Neural crest cell (in vitro differentiated cells): ENCODE measurements at regions not wholly inside any gene's neighbourhood (a gene's known extent, or its start where the extent isn't known, plus 50 kb on each side); places are given as distances from the start of the nearest gene placed in this dataset.

Experiments
- DNase-seq: peaks from one replicate; pipeline ENCODE4 v3.0.0; 2021; ENCODE audit warnings: low read depth, mixed read lengths, low spot score
- H3K27ac Mint-ChIP-seq: one replicate; pipeline ENCODE4 v1.8.0; 2021; ENCODE audit warnings: mild to moderate bottlenecking, mixed read lengths; ENCODE audit not compliant: unreplicated experiment
- H3K27me3 Mint-ChIP-seq: 2 replicates; pipeline ENCODE4 v1.8.0; 2021; ENCODE audit warnings: low read depth, mild to moderate bottlenecking, mixed read lengths
- H3K36me3 Mint-ChIP-seq: 2 replicates; pipeline ENCODE4 v1.8.0; 2021; ENCODE audit warnings: low read depth, mild to moderate bottlenecking, mixed read lengths
- H3K4me1 Mint-ChIP-seq: 2 replicates; pipeline ENCODE4 v1.8.0; 2021; ENCODE audit warnings: mixed read lengths
- H3K4me3 Mint-ChIP-seq: one replicate; pipeline ENCODE4 v1.8.0; 2021; ENCODE audit warnings: mild to moderate bottlenecking, mixed read lengths
- H3K9me3 Mint-ChIP-seq: 2 replicates; pipeline ENCODE4 v1.8.0; 2021; ENCODE audit warnings: mixed read lengths
- TF ChIP-seq, protein P1 (sequence below): fragments of 200-600 bp; sonication (generic); conservative IDR thresholded peaks from 2 replicates; pipeline ENCODE4 v1.5.0; 2021; ENCODE audit warnings: antibody characterized with exemption, mild to moderate bottlenecking

DNA sequence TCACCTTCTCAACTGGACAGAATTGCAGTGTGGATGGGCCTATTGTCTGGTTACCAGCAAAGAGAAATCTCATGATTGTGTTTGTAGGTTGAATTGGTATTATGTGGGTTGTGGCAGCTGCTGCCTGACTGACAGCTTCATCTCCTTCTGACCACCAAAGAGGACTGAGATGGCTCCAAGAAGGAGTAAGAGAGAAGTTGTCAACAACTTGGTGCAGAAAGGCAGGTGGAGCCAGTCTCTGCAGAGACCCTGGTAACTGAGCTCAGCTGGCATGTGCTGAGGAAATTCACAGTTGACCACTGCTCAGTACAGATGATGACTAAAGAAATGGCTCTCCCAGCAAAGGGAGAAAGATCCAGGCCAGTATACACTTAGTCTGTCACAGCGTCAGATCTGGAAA, 240.0 kb upstream of the AMIGO2 start:
- peaks cover 5% of the 10 kb centered on the region for H3K9me3 Mint-ChIP-seq
- H3K27me3 Mint-ChIP-seq = no peaks in the 10 kb centered on the region
- TF ChIP-seq, protein P1, sequence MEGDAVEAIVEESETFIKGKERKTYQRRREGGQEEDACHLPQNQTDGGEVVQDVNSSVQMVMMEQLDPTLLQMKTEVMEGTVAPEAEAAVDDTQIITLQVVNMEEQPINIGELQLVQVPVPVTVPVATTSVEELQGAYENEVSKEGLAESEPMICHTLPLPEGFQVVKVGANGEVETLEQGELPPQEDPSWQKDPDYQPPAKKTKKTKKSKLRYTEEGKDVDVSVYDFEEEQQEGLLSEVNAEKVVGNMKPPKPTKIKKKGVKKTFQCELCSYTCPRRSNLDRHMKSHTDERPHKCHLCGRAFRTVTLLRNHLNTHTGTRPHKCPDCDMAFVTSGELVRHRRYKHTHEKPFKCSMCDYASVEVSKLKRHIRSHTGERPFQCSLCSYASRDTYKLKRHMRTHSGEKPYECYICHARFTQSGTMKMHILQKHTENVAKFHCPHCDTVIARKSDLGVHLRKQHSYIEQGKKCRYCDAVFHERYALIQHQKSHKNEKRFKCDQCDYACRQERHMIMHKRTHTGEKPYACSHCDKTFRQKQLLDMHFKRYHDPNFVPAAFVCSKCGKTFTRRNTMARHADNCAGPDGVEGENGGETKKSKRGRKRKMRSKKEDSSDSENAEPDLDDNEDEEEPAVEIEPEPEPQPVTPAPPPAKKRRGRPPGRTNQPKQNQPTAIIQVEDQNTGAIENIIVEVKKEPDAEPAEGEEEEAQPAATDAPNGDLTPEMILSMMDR = no peak
- no peak for DNase-seq
- no peak overlapping the region for H3K4me3 Mint-ChIP-seq
- H3K36me3 Mint-ChIP-seq = no peaks in the 10 kb centered on the region
- no peak overlapping the region for H3K27ac Mint-ChIP-seq
- H3K4me1 Mint-ChIP-seq = peaks cover 8% of the 10 kb centered on the region

DNA sequence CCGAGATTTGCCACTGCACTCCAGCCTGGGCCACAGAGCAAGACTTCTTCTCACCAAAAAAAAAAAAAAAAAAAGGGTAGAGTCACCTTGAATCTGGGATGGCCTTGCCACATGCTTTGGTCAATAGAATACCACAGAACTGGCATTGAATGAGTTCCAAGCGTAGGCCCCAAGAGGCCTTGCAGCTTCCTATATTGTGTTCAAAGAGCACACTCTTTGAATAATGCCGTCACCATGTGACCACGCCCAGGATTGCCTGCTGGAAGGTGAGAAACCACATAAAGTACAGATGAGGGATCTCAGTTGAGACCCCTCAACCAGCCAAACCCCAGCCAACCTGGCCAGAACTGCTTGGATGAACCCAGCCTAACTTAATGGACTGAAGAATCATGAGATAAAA, 239.2 kb upstream of the AMIGO2 start:
- no peak overlapping the region for H3K4me3 Mint-ChIP-seq
- no peak for DNase-seq
- H3K27me3 Mint-ChIP-seq = no peaks in the 10 kb centered on the region
- H3K27ac Mint-ChIP-seq = no peak overlapping the region
- TF ChIP-seq, protein P1 = no peak
- H3K36me3 Mint-ChIP-seq = no peaks in the 10 kb centered on the region
- peaks cover 8% of the 10 kb centered on the region for H3K4me1 Mint-ChIP-seq
- peaks cover 5% of the 10 kb centered on the region for H3K9me3 Mint-ChIP-seq

DNA sequence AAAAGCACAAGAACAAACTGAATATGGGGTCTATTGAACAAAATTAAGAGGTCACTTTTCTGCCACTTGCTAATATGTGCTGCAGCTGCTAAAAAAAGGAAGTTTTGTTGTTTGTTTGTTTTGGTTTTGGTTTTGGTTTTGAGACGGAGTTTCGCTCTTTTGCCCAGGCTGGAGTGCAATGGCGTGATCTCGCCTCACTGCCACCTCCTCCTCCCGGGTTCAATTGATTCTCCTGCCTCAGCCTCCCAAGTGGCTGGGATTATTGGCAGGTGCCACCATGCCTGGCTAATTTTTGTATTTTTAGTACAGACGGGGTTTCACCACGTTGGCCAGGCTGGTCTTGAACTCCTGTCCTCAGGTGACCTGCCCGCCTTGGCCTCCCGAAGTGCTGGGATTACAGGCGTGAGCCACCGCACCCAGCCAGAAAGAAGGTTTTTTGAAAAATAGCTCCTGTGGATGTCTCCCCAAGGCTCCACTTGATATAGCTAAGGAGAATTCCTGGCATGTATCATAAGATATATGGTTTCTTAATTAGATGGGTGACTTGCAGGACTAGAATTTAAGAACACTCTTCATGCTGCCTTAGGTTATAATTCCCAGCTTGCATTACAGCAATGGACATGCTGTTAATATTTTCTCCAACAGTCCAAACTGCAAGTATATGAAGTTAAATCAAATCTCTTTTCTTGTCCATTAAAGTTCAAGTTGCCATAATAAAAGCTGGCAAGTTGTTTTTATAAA, 237.6 kb upstream of the AMIGO2 start:
- peaks cover 8% of the 10 kb centered on the region for H3K4me1 Mint-ChIP-seq
- no peak overlapping the region for H3K4me3 Mint-ChIP-seq
- H3K36me3 Mint-ChIP-seq = no peaks in the 10 kb centered on the region
- no peak for DNase-seq
- H3K27ac Mint-ChIP-seq = no peak overlapping the region
- H3K27me3 Mint-ChIP-seq = no peaks in the 10 kb centered on the region
- TF ChIP-seq, protein P1 = no peak
- H3K9me3 Mint-ChIP-seq = peaks cover 5% of the 10 kb centered on the region

DNA sequence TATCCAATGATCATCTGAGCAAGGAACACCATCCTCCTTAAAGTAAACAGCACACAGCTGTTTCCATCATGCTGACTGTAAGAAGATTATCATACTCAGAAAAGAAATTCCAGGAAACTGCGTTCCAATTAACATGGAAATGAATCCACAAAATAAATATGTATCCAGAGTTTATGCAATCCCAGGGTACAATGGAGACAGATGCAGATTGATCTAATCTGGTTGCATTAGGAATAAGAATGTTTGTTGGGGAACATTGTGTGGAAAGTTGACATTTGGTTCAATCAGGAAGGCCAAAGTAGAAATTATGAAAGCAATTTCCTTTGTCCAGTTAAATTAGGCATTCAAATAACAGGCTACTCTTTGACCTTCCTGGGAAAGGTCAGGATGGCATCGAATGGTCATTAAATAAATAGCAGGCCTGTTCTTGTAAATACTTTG, 236.9 kb upstream of the AMIGO2 start:
- TF ChIP-seq, protein P1 = no peak
- H3K27me3 Mint-ChIP-seq = no peaks in the 10 kb centered on the region
- no peak overlapping the region for H3K27ac Mint-ChIP-seq
- no peak for DNase-seq
- H3K4me1 Mint-ChIP-seq = peaks cover 8% of the 10 kb centered on the region
- H3K4me3 Mint-ChIP-seq = no peak overlapping the region
- H3K9me3 Mint-ChIP-seq = peaks cover 3% of the 10 kb centered on the region
- no peaks in the 10 kb centered on the region for H3K36me3 Mint-ChIP-seq

DNA sequence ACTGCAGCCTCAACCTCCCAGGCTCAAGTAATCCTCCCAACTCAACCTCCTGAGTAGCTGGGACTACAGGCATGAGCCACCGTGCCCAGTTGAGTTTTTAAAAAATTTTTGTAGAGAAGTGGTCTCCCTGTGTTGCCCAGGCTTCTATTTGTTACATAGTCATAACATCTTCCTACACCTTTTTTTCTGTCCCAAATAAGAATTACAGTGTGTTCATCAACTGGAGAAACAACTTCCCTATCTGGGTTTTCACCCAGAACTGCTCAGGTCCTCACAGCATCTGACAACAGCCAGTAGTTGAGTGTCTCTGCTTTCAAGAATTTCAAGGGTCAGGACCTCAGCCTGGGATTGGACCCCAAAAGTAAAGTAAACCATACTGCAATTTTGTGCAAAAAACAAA, 235.2 kb upstream of the AMIGO2 start:
- Mint-ChIP-seq H3K36me3 (no peaks in the 10 kb centered on the region), H3K27me3 (no peaks in the 10 kb centered on the region), H3K4me1 (peaks cover 8% of the 10 kb centered on the region), H3K27ac (no peak overlapping the region), H3K4me3 (no peak overlapping the region), H3K9me3 (peaks cover 2% of the 10 kb centered on the region)
- TF ChIP-seq, protein P1 = no peak
- DNase-seq = no peak
